ENCODE measurements at regions not wholly inside any gene's neighbourhood (a gene's known extent, or its start where the extent isn't known, plus 50 kb on each side); places are given as distances from the start of the nearest gene placed in this dataset.

- ChIA-PET POLR2A (no interaction called here), CTCF (no interaction called here)
- Histone ChIP-seq H3K27me3 (ENCODE audit: insufficient read depth) (no peaks in the 10 kb centered on the region), H3K4me1 (ENCODE audit: control insufficient read depth in 1 of 2, insufficient read depth in 2 of 2, low read depth in 1 of 2, low read length in 1 of 2) (no peaks in the 10 kb centered on the region; a peak in 1 of 4 replicates), H3K4me3 (ENCODE audit: low read depth in 2 of 2, low read length in 1 of 2) (no peak overlapping the region), H3K27ac (ENCODE audit: low read depth in 2 of 2, low read length in 1 of 2) (no peak overlapping the region), H3K9ac (no peak overlapping the region), H3F3A (replicated peaks; ENCODE audit: insufficient read depth) (peaks cover 3% of the 10 kb centered on the region), H3K79me2 (ENCODE audit: insufficient read depth) (no peaks in the 10 kb centered on the region), H3K9me2 (no peaks in the 10 kb centered on the region), H4K20me1 (ENCODE audit: insufficient read depth) (no peaks in the 10 kb centered on the region), H3K9me3 (no peaks in the 10 kb centered on the region), H3K36me3 (replicated peaks in 1 of 2; ENCODE audit: control insufficient read depth in 1 of 2, insufficient read depth in 2 of 2, low read length in 1 of 2) (no peaks in the 10 kb centered on the region), H2AFZ (ENCODE audit: low read depth) (no peak overlapping the region), H3K4me2 (no peak overlapping the region)
- TF ChIP-seq FOXJ3 (CRISPR knock-in tag; IDR thresholded peaks at IDR 0.05), result no peak
- TF ChIP-seq YY1 (IDR thresholded peaks at IDR 0.05; ENCODE audit: low read depth), result no peak
- TF ChIP-seq PBX3 (IDR thresholded peaks at IDR 0.05), result no peak
- TF ChIP-seq IRF3 (IDR thresholded peaks at IDR 0.05; ENCODE audit: low read depth, low read length), result no peak
- TF ChIP-seq RCOR1 (IDR thresholded peaks at IDR 0.05; ENCODE audit: low read length), result no peak
- no peak for TF ChIP-seq ELF1 (IDR thresholded peaks at IDR 0.05)
- no peak for TF ChIP-seq ZBTB33 (IDR thresholded peaks at IDR 0.05; ENCODE audit: borderline replicate concordance, low read depth)
- TF ChIP-seq CHD2 (IDR thresholded peaks at IDR 0.05; ENCODE audit: low read length, partially characterized antibody), result no peak
- no peak for TF ChIP-seq RXRA (IDR thresholded peaks at IDR 0.05; ENCODE audit: borderline replicate concordance, low read depth)
- TF ChIP-seq NFIC (IDR thresholded peaks at IDR 0.05; ENCODE audit: borderline replicate concordance), result no peak
- TF ChIP-seq MAX (IDR thresholded peaks at IDR 0.05; ENCODE audit: low read depth), result no peak
- no peak for TF ChIP-seq EP300 (IDR thresholded peaks at IDR 0.05; ENCODE audit: borderline replicate concordance in 1 of 2, low read depth in 1 of 2, low read length in 1 of 2)
- TF ChIP-seq SIN3A (IDR thresholded peaks at IDR 0.05; ENCODE audit: borderline replicate concordance, low read depth, low read length), result no peak
- no peak for TF ChIP-seq NRF1 (IDR thresholded peaks at IDR 0.05; ENCODE audit: low read depth, low read length)
- TF ChIP-seq REST (IDR thresholded peaks at IDR 0.05; ENCODE audit: low read depth, low read length), result no peak
- TF ChIP-seq TCF12 (IDR thresholded peaks at IDR 0.05), result no peak
- no peak for TF ChIP-seq RFX5 (IDR thresholded peaks at IDR 0.05; ENCODE audit: low read length)
- DNase-seq, result no peak
Observed at GRCh38 chr6:94269256-94269655, 849.9 kb upstream of the EPHA7 start.

Data from SK-N-SH (cell line).